GM21447 (cell line): ENCODE measurements at regions not wholly inside any gene's neighbourhood (a gene's known extent, or its start where the extent isn't known, plus 50 kb on each side); places are given as distances from the start of the nearest gene placed in this dataset.
"Not testable (repeated sequence)": the region's sequence is repeated elsewhere in the genome, so short reads cannot be mapped to it uniquely, and the experiment has no call there.

Experiments
- ATAC-seq: cut with Tn5 transposase; IDR thresholded peaks from one replicate; pipeline ENCODE4 v1.9.1; 2021; ENCODE audit not compliant: unreplicated experiment

DNA sequence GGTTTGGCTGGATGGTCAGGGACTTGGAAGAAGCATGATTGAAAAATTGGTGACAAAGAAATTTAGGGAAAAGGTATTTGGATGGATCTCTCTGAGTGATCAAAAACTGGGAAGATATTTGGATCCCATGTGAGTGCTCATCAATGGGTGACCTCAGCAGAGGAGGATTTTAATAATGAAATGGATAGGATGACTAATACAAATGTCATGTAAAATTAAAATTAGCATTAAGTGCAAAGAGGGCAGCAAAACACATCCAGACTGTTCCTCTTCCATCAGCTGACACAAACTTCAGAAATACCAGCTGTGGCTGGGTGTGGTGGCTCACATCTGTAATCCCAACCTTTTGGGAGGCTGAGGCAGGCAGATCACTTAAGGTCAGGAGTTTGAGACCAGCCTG lies 151.7 kb downstream of the THBS2 start:
- no peak for ATAC-seq

DNA sequence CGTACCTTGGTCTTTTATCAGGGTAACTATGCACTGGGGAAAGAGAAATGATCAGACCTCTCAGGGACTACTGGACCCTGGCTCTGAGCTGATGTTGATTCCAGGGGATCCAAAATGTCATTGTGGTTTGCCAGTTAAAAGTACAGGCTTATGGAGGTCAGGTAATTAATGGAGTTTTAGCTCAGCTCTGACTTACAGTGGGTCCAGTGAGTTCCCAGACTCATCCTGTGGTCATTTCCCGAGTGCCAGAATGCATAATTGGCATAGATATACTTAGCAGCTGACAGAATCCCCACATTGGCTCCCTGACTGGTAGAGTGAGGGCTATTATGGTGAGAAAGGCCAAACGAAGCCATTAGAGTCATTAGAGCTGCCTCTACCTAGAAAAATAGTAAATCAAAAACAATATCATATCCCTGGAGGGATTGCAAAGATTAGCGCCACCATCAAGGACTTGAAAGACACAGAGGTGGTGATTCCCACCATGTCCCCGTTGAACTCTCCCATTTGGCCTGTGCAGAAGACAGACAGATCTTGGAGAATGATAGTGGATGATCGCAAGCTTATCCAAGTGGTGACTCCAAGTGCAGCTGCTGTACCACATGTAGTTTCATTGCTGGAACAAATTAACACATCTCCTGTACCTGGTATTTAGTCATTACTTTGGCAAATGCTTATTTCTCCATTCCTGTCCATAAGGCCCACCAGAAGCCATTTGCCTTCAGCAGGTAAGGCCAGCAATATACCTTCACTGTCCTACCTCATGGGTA lies 152.4 kb downstream of the THBS2 start:
- ATAC-seq, result no peak

DNA sequence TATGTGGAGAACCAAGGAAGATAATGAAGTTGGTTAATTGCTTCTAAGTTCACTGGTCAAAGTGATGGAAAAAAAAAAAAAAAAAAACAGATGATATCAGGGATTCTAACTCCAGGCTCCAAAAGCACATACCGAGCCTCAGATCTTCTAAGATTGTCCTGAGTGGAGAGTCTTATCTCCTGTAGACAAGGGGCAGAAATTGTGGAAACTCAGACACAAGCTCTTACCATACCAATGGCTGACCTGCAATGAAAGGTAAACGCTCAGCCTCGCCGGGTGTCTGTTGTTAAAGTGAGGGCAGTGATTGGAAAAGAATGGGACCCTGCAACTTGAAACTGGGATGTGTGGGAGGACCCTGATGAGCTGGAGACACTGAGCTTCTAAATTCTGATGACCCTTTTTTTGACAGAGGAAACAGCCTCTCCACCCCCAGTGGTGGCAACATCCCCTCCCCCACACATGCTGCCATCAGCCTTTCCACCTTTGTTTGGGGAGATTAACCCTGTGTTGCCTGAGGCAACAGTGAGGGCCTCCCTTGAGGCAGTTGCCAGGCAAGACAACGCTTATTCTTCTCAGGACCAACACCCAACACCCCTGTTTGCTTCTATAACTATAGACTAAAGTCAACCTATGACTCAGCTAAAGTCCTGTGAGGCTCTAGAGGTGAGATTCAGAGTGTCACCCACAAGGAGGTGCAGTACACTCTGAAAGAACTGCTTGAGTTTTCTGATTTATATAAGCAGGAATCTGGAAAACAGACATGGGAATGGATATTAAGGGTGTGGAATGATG lies 154.0 kb downstream of the THBS2 start:
- ATAC-seq, result no peak

DNA sequence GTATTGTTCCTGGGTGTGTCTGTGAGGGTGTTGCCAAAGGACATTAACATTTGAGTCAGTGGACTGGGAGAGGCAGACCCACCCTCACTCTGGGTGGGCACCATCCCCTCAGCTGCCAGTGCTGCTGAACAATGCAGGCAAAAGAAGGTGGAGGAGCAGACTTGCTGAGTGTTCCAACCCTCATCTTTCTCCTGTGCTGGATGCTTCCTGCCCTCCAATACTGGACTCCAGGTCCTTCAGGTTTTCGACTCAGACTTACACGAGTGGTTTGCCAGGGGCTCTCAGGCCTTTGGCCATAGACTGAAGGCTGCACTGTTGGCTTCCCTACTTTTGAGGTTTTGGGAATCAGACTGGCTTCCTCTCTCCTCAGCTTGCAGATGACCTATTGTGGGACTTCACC lies 155.0 kb downstream of the THBS2 start:
- not testable (repeated sequence) for ATAC-seq

DNA sequence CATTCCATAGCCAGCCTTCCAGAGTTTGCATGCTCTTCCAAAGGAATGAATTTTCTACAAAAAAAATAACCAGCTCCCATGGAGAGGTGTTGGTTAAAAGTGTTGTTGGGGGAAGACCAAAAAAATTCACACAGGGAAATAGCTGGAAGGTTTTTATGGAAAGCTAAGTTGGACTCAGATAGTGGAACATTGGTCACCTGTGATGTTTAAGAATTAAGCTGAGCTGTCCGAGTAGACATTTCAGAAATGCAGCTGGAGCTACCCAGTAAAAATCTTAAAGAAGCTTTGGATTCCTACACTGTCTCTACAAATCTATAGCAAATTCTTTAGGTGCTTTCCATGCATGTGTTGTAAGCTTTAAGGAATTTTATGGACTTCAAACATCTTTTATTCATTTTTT lies 155.5 kb downstream of the THBS2 start:
- no peak for ATAC-seq

DNA sequence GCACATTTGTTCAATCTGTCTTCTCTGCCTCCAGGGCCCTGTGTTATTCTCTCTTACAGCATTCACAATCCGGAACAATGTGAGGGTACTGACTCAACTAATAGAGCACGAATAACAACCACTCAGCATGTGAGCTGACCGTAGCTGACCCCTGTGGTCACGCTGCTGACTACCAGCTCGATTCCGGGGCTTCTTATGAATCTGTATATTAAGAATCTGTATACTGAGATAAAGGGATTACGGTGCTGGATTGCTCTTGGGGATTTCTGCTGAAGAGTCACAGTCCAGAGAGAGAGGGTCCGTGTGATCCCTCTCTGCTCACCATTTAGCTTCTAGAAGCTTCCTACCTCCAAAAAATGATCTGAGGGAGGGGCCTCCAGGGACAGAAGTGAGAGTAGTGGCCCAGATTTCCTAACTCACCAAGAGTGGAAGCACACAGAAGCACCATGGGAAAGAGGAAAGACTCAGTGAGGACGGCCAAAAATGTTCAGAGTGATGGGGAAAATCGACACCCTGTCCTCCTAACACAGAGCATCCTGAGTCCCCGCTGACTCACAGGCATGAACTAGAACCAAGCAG lies 156.2 kb downstream of the THBS2 start:
- no peak for ATAC-seq

DNA sequence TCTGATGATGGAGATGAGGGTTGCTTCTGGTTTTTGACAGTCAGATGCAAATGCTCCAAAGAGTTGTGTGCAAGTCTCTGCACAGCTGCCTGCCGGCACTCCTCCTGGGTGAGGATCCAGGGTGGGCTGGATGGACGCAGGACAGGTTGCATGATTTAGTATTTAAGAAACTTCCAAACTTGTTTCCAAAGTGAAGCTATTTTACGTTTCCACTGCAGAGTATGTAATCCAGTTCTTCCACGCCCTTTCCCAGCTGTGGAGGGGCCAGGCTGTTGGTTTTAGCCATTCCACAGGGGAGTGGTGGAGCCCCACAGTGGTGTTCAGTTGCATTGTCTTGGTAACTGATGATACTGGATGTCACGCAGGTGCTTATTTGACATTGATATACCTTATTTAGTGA lies 157.3 kb downstream of the THBS2 start:
- no peak for ATAC-seq

DNA sequence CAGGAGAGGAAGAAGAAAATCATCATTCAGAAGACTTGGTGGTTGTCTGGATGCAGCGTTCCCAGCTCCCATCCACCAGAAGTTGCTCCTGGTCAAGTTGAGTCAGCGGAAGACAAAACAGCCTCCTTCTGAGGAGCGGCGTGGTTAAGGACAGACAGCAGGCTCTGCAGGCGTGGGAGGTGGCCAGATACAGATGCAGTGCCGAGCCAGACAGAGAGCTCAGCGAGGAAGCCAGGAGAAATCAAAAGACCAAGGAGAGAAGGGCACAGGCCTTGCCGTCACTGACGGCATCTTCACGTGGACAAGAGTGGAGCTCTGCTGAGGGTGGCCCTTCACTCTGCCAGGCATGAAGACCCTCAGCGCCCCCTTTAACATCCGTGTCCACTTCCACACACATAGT lies 158.5 kb downstream of the THBS2 start:
- no peak for ATAC-seq

DNA sequence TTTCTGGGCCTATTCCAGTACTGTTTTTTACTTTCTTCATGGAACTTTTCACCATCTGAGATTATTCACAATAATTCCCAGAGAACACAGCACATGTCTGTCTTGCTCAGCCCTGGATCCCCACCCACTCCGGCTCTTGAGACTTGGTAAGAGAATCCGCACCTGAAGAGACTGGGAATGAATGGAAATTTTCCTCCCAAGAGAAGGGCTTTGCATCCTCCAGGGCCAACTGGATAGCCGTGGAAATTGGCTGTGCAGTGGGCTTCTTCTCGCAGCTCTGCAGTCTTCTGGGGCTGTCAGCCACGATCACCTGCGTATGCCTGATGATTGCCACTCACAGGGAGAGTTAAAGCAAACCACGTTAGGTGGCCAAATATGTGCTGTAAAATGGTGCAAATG lies 159.1 kb downstream of the THBS2 start:
- no peak for ATAC-seq

DNA sequence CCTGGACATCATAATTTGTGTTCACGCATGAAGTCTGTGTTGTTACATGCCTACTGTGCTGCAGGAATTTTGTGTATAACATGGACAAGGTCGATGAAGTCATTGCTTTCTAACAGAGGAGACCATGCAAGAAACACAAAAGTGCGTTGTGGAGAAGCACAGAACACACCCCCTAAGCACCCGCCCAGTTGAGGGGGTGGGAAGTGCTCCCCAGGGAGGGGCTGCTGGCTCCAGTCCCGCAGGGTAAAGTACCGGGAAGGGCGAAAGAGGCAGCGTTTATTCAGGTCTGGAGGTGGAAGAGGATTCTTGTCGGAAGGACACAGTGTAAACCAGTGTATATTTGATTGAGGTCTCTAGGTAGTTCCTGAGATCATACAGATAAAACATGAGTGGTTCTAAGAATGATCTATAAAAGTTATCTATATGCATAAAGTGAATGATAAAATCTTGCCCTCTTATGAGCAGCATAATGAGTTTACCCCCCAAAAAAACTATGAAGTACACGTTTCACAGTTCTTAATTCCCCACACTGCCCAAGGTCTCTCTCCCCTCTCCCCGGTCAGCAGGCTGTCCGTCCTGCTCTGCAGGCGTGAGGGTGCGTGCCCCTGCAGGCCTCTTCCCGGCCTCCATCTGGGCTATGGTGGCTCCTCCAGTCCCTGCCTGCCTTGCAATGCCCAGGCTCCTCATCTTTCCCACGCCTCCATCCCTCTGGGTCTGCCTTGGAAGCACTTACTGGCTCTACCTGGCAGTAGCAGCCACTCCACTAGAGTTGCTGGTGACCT lies 159.7 kb downstream of the THBS2 start:
- ATAC-seq, result no peak

DNA sequence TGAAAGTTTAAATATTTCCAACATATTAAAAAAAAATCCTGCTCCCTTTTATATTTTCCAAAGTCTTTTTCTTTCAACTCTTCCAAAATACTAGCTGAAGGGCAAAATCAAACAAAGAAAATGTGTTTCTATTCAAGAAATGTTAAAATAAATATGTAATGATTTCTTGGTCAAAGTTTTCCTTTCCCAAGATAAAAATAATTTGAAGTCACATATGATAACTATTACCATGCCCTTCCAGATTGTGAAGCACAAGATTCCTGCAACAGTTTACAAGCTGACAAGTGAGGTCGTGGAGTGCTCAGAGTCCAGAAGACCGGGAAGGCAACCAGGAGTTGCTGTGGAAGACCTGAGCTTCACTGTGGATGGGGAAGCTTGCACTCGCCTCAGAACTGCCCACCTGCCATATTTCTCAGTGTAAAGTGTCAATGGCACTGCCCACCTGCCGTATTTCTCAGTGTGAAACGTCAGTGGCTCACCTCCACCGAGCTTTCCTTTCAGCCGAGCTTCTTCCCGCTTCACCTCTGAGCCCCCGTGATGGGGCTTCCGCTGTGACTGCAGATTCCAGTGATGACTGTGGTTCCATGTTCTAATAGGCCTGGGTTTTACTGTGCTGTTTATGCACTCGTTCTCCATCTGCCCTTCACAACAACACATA lies 160.5 kb downstream of the THBS2 start:
- ATAC-seq, result no peak

DNA sequence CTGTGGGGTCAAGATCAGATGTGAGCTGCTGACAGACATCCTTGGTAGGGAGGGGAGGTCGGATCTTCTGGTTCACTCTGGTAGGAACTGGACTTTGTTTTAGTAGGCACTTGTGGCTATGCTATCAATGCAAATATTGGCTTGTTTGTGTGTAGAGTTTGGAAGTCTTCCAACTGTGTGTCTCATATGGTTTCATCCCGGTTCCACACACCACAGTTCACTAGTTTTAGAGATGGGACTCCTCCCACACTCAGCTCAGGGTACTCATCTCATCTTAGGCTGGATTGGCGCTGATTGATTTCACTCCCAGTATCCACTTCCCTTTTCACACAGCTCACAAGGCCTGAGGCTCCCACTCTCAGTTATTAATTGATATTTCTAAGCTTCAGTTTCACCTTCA lies 161.3 kb downstream of the THBS2 start:
- ATAC-seq, result peak; percentile 90

DNA sequence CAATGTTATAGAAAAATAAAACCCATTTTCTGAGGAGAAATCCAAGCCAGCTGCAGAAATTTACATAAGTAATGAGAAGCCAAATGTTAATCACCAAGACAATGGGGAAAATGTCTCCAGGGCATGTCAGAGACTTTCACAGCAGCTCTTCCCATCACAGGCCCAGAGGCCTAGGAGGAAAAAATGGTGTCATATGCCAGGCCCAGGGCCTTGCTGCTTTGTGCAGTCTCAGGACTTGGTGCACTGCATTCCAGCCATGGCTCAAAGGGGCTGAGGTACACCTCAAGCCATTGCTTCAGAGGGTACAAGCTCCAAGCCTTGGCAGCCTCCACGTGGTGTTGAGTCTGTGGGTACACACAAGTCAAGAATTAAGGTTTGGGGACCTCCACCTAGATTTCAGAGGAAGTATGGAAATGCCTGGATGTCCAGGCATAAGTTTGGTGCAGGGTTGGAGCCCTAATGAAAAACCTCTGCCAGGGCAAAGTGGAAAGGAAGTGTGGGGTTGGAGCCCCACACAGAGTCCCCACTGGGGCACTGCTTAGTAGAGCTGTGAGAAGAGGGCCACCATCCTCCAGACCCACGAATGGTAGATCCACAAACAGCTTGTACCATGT lies 163.0 kb downstream of the THBS2 start:
- ATAC-seq, result not testable (repeated sequence)

DNA sequence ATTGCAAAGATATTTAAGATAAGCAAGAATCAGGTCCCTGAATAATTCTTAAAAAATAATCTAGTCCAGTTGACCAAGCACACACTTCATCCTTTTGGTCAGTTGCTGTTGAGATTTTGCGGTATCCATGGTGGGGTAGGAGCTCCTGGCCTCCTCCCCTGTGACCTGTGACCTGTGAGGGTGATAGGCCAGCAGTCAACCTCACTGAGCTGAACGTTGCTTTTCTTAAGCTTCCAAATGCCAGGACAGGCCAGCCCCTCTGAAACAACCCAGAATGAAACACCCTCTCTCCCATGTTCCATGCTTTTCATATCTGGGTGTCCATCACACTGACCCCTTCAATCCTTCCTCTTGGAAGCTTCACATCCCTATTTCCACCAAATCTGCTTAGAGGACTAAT lies 164.9 kb downstream of the THBS2 start:
- ATAC-seq, result no peak

DNA sequence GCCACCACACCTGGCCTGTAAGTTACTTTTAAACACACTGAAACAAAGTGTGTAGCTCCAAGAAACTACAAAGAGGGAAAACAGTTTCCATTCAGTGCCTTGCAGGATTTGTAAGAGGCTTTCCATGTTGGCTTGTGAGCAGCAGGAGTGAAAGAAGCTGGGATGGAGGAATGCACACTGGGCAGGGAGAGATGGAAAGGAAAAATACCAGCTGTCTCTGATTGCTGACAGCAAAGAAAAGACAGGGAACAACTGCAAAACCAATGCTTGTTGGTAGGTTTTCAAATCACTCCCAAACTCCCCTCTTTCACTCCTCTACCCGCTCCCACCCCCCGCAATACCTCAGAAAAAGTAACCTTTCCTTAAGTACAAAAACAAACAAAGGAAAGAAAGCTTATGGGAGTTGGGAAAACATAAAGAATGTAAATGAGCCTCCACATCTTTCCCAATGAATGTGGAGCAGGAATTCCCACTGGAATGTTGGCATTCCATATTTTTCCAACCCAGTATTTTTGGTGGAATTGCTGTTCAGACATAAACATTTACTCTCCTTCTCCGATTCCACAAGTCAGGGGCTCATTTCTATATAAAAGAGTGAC lies 166.1 kb downstream of the THBS2 start:
- no peak for ATAC-seq

DNA sequence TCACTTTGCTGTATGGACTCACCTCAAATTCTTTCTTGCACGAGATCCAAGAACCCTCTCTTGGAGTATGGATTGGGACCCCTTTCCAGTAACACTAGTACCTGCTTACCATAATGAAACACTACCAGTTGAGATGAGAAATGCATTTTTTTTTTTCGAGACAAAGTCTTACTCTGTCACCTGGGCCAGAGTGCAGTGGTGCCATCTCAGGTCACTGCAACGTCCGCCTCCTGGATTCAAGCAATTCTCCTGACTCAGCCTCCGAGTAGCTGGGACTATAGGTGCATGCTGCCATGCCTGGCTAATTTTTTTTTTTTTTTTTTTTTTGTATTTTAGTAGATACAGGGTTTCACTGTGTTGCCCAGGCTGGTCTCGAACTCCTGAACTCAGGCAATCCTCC lies 167.0 kb downstream of the THBS2 start:
- ATAC-seq, result not testable (repeated sequence)

DNA sequence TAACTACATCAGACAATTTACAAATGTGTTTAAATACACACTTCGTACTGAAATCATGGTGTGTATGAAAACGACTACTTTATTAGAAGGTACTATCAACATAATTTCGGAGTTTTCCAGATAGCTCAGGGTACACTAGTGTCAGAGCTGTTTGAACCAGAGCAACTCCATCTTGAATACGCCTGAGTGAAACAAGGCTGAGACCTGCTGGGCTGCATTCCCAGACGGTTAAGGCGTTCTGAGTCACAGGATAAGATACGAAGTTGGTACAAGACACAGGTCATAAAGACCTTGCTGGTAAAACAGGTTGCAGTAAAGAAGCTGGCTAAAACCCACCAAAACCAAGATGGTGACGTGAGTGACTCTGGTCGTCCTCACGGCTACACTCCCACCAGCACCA lies 167.6 kb downstream of the THBS2 start:
- no peak for ATAC-seq

DNA sequence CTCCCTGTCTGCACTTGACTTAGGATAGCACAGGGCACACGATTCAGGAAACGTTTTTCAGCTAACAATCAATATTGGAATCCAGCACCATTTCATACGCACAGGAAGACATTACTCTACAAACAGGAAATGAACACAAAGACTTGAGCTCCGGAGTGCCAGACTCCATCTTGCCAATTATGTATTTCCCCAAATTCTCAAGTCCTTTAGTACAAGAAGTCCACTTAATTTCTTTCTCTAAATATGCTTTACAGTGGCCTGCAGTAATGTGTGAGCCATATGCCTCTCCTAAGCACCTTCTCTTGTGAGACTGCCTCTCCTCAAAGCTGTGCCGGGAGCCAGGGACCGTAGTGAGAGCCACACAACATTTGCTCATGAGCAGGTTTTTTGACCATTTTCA lies 168.2 kb downstream of the THBS2 start:
- no peak for ATAC-seq

DNA sequence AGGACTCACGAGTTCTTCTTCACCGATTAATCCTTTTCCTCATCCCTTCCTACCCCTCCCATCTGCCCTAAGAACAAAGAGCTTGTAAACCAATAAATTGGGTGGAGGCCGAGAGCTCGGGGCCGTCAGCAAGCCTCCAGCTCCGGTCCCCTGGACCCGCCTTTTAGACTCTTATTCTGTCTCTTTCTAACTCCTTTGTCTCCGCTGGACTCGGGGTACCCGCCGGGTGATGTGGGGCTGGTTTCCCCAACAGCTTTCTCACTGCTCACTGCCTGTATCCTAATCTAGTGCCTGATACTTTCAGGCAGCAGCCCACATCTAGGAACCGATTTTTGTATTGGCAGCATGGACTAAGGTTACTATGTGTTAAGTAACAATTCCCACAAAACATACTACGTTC lies 169.1 kb downstream of the THBS2 start:
- not testable (repeated sequence) for ATAC-seq

DNA sequence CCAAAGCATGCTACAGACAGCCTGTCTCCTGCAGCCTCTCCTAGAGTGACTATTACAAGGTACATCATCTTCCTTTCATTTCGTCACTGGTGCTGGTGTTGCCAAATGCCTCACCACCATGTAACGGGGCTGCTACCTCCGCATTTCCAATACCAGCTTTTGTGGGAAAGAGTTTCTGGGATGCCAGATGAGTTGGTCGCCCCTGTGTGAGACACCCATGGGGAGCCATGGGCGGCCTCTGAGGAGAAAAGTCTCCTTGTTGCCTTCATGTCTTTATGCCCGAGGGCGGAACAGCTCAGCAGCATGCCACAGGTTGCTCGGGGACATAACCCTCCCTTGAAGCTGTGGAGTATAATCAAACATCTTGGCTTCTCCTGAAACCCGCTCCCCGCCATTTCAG lies 169.6 kb downstream of the THBS2 start:
- no peak for ATAC-seq
